Type B pancreatic cell (in vitro differentiated cells): ENCODE measurements at regions not wholly inside any gene's neighbourhood (a gene's known extent, or its start where the extent isn't known, plus 50 kb on each side); places are given as distances from the start of the nearest gene placed in this dataset.

ENCODE experiments used
- DNase-seq: peaks from one replicate; pipeline ENCODE4 v3.0.0; 2021; ENCODE audit warnings: mixed read lengths; ENCODE audit not compliant: unreplicated experiment; ENCODE audit errors: extremely low spot score
- H3K27ac Mint-ChIP-seq: 2 replicates; pipeline ENCODE4 v1.8.0; 2021; ENCODE audit warnings: mild to moderate bottlenecking, mixed read lengths
- H3K27me3 Mint-ChIP-seq: 2 replicates; pipeline ENCODE4 v1.8.0; 2021; ENCODE audit warnings: mixed read lengths
- H3K36me3 Mint-ChIP-seq: 2 replicates; pipeline ENCODE4 v1.8.0; 2021; ENCODE audit warnings: mixed read lengths
- H3K4me1 Mint-ChIP-seq: one replicate; pipeline ENCODE4 v1.8.0; 2021; ENCODE audit warnings: mixed read lengths; ENCODE audit not compliant: unreplicated experiment
- H3K4me3 Mint-ChIP-seq: 2 replicates; pipeline ENCODE4 v1.8.0; 2021; ENCODE audit warnings: mild to moderate bottlenecking, mixed read lengths
- H3K9me3 Mint-ChIP-seq: 2 replicates; pipeline ENCODE4 v1.8.0; 2021; ENCODE audit warnings: mixed read lengths
- CTCF ChIP-seq: fragments of 200-600 bp; sonication (generic); conservative IDR thresholded peaks from 2 replicates; pipeline ENCODE4 v1.5.0; 2021; ENCODE audit warnings: antibody characterized with exemption, mild to moderate bottlenecking

GRCh38 chr2:19251554-19251953 lies 106.9 kb downstream of the OSR1 start:
- no peaks in the 10 kb centered on the region for H3K9me3 Mint-ChIP-seq
- H3K27ac Mint-ChIP-seq: no peak overlapping the region
- peaks cover 21% of the 10 kb centered on the region for H3K4me1 Mint-ChIP-seq
- DNase-seq: no peak
- H3K4me3 Mint-ChIP-seq: no peak overlapping the region
- H3K27me3 Mint-ChIP-seq: no peaks in the 10 kb centered on the region
- no peak for TF ChIP-seq CTCF
- no peaks in the 10 kb centered on the region for H3K36me3 Mint-ChIP-seq

GRCh38 chr2:19250906-19251305 lies 107.5 kb downstream of the OSR1 start:
- TF ChIP-seq CTCF: no peak
- Mint-ChIP-seq H3K4me1 (peaks cover 21% of the 10 kb centered on the region), H3K9me3 (no peaks in the 10 kb centered on the region), H3K36me3 (no peaks in the 10 kb centered on the region), H3K27me3 (no peaks in the 10 kb centered on the region), H3K4me3 (no peak overlapping the region), H3K27ac (no peak overlapping the region)
- DNase-seq: no peak

GRCh38 chr2:19247186-19247585 lies 111.2 kb downstream of the OSR1 start:
- peaks cover 20% of the 10 kb centered on the region for H3K4me1 Mint-ChIP-seq

GRCh38 chr2:19246496-19246895 lies 111.9 kb downstream of the OSR1 start:
- H3K27me3 Mint-ChIP-seq: no peaks in the 10 kb centered on the region
- H3K4me1 Mint-ChIP-seq: peaks cover 20% of the 10 kb centered on the region
- no peaks in the 10 kb centered on the region for H3K36me3 Mint-ChIP-seq
- no peak for TF ChIP-seq CTCF
- H3K4me3 Mint-ChIP-seq: peak overlapping the region; percentile 24
- no peak for DNase-seq
- no peaks in the 10 kb centered on the region for H3K9me3 Mint-ChIP-seq
- H3K27ac Mint-ChIP-seq: peak overlapping the region; percentile 24

More at GRCh38 chr2:19247186-19247585, 111.2 kb downstream of the OSR1 start:
- Mint-ChIP-seq H3K27ac (no peak overlapping the region), H3K9me3 (no peaks in the 10 kb centered on the region), H3K27me3 (no peaks in the 10 kb centered on the region), H3K4me3 (no peak overlapping the region), H3K36me3 (no peaks in the 10 kb centered on the region)
- no peak for DNase-seq
- TF ChIP-seq CTCF: no peak

GRCh38 chr2:19244460-19245363 lies 113.7 kb downstream of the OSR1 start:
- no peaks in the 10 kb centered on the region for H3K36me3 Mint-ChIP-seq
- peaks cover 20% of the 10 kb centered on the region for H3K4me1 Mint-ChIP-seq
- H3K27ac Mint-ChIP-seq: no peak overlapping the region
- no peaks in the 10 kb centered on the region for H3K27me3 Mint-ChIP-seq
- no peak overlapping the region for H3K4me3 Mint-ChIP-seq
- DNase-seq: no peak
- H3K9me3 Mint-ChIP-seq: no peaks in the 10 kb centered on the region
- TF ChIP-seq CTCF: no peak
